ENCODE measurements at regions not wholly inside any gene's neighbourhood (a gene's known extent, or its start where the extent isn't known, plus 50 kb on each side); places are given as distances from the start of the nearest gene placed in this dataset.

- in situ Hi-C loops (cut with HindIII; ENCODE audit: low sequenced_read_pairs): no loop called here
- TF ChIP-seq CTCF (IDR thresholded peaks at IDR 0.05; ENCODE audit: low read depth, low read length, missing control alignments): no peak
- H3K4me3 ChIP-seq (ENCODE audit: low read depth, low read length): no peak overlapping the region
- DNase-seq (ENCODE audit: low read depth): no peak
Observed at GRCh38 chr2:214674278-214674677, 135.2 kb downstream of the BARD1 start.

GRCh38 chr2:214671319-214671885 is 138.1 kb downstream of the BARD1 start:
- no peak for TF ChIP-seq CTCF (IDR thresholded peaks at IDR 0.05; ENCODE audit: low read depth, low read length, missing control alignments)
- no peak for DNase-seq (ENCODE audit: low read depth)
- H3K4me3 ChIP-seq (ENCODE audit: low read depth, low read length): no peak overlapping the region
- in situ Hi-C loops (cut with HindIII; ENCODE audit: low sequenced_read_pairs): no loop called here

- DNase-seq (ENCODE audit: low read depth): no peak
- in situ Hi-C loops (cut with HindIII; ENCODE audit: low sequenced_read_pairs): no loop called here
- H3K4me3 ChIP-seq (ENCODE audit: low read depth, low read length): no peak overlapping the region
- TF ChIP-seq CTCF (IDR thresholded peaks at IDR 0.05; ENCODE audit: low read depth, low read length, missing control alignments): no peak
Observed at GRCh38 chr2:214652473-214652872, 157.0 kb downstream of the BARD1 start.

GRCh38 chr2:214651451-214651850 is 158.0 kb downstream of the BARD1 start:
- no peak for DNase-seq (ENCODE audit: low read depth)
- in situ Hi-C loops (cut with HindIII; ENCODE audit: low sequenced_read_pairs): no loop called here
- H3K4me3 ChIP-seq (ENCODE audit: low read depth, low read length): no peak overlapping the region
- no peak for TF ChIP-seq CTCF (IDR thresholded peaks at IDR 0.05; ENCODE audit: low read depth, low read length, missing control alignments)

GRCh38 chr2:214649440-214650205 is 159.9 kb downstream of the BARD1 start:
- TF ChIP-seq CTCF (IDR thresholded peaks at IDR 0.05; ENCODE audit: low read depth, low read length, missing control alignments): no peak
- in situ Hi-C loops (cut with HindIII; ENCODE audit: low sequenced_read_pairs): no loop called here
- no peak overlapping the region for H3K4me3 ChIP-seq (ENCODE audit: low read depth, low read length)
- peak; percentile 19 for DNase-seq (ENCODE audit: low read depth)

- no peak for DNase-seq (ENCODE audit: low read depth)
- no peak for TF ChIP-seq CTCF (IDR thresholded peaks at IDR 0.05; ENCODE audit: low read depth, low read length, missing control alignments)
- in situ Hi-C loops (cut with HindIII; ENCODE audit: low sequenced_read_pairs): no loop called here
- no peak overlapping the region for H3K4me3 ChIP-seq (ENCODE audit: low read depth, low read length)
Observed at GRCh38 chr2:214648520-214648919, 161.0 kb downstream of the BARD1 start.

Data from astrocyte of the cerebellum (primary cell).